IMR-90 (cell line): ENCODE measurements at regions not wholly inside any gene's neighbourhood (a gene's known extent, or its start where the extent isn't known, plus 50 kb on each side); places are given as distances from the start of the nearest gene placed in this dataset.

Source experiments
- ATAC-seq: fragments of 200-7000 bp; cut with Tn5 transposase; 2 replicates; pipeline ENCODE4 v1.9.1; 2020; ENCODE audit warnings: low read depth, mild to moderate bottlenecking, moderate library complexity
- BruUV-seq: library from RNA; stranded (reverse); fragments of 400-500 nt; replicated peaks from 2 replicates; lab custom pipeline; 2021; lab: Mats Ljungman, UMichigan
- CTCF ChIA-PET: fragments of 300-600 bp; formaldehyde crosslinking; extraction: SDS; loops from one replicate; lab custom pipeline; 2021; ENCODE audit warnings: antibody characterized with exemption; lab: Yijun Ruan, JAX
- POLR2A ChIA-PET: fragments of 300-600 bp; sonication (Branson Sonifier 250); formaldehyde crosslinking; loops from one replicate; lab custom pipeline; 2022; ENCODE audit warnings: antibody characterized with exemption; ENCODE audit not compliant: unreplicated experiment; lab: Charles Lee
- DNase-seq: peaks from one replicate; pipeline ENCODE4 v3.0.0; 2013
- H2AFZ ChIP-seq: replicated peaks from 2 replicates; pipeline ENCODE3; 2013; ENCODE audit warnings: low read length, mild to moderate bottlenecking; ENCODE audit not compliant: poor library complexity
- H2AK5ac ChIP-seq: 2 replicates; pipeline ENCODE4 v1.6.1; 2013; ENCODE audit warnings: low read depth, low read length, inconsistent platforms
- H2AK9ac ChIP-seq: replicated peaks from 2 replicates; pipeline ENCODE3; 2013; ENCODE audit warnings: mild to moderate bottlenecking, low read depth, low read length, moderate library complexity; ENCODE audit not compliant: poor library complexity
- H2BK120ac ChIP-seq: 2 replicates; pipeline ENCODE4 v1.6.1; 2013; ENCODE audit warnings: low read depth, low read length, inconsistent platforms
- H2BK15ac ChIP-seq: 3 replicates; pipeline ENCODE4 v1.6.1; 2013; ENCODE audit warnings: low read depth, low read length, inconsistent platforms
- H2BK20ac ChIP-seq: 2 replicates; pipeline ENCODE4 v1.6.1; 2013; ENCODE audit warnings: low read depth, mild to moderate bottlenecking, inconsistent platforms, low read length, moderate library complexity
- H2BK5ac ChIP-seq: 2 replicates; pipeline ENCODE4 v1.6.1; 2013; ENCODE audit warnings: mild to moderate bottlenecking, low read depth, low read length, inconsistent platforms; ENCODE audit not compliant: poor library complexity, severe bottlenecking
- H3K14ac ChIP-seq: replicated peaks from 2 replicates; pipeline ENCODE4 v1.6.1; 2013; ENCODE audit warnings: low read depth, low read length, inconsistent platforms
- H3K18ac ChIP-seq: 2 replicates; pipeline ENCODE4 v1.6.1; 2013; ENCODE audit warnings: low read depth, low read length, control low read depth
- H3K23ac ChIP-seq: 2 replicates; pipeline ENCODE4 v1.6.1; 2013; ENCODE audit warnings: low read depth, low read length, inconsistent platforms
- H3K27ac ChIP-seq: 2 replicates; pipeline ENCODE4 v1.5.1; 2013; ENCODE audit warnings: mild to moderate bottlenecking, control low read depth, low read length; ENCODE audit not compliant: insufficient read depth
- H3K27me3 ChIP-seq: 2 replicates; pipeline ENCODE4 v1.6.1; 2013; ENCODE audit warnings: low read length; ENCODE audit not compliant: control insufficient read depth, insufficient read depth
- H3K36me3 ChIP-seq: 2 replicates; pipeline ENCODE4 v1.6.1; 2013; ENCODE audit warnings: low read length, mixed read lengths; ENCODE audit not compliant: control insufficient read depth, insufficient read depth
- H3K4ac ChIP-seq: 2 replicates; pipeline ENCODE4 v1.6.1; 2013; ENCODE audit warnings: low read depth, low read length, inconsistent platforms
- H3K4me1 ChIP-seq: 2 replicates; pipeline ENCODE4 v1.6.1; 2013; ENCODE audit warnings: low read length, mixed read lengths; ENCODE audit not compliant: control insufficient read depth, insufficient read depth
- H3K4me2 ChIP-seq: 2 replicates; pipeline ENCODE4 v1.6.1; 2013; ENCODE audit warnings: low read depth, mild to moderate bottlenecking, control low read depth, low read length, moderate library complexity
- H3K4me3 ChIP-seq: 2 replicates; pipeline ENCODE4 v1.5.1; 2013; ENCODE audit warnings: low read depth, mild to moderate bottlenecking, control low read depth, low read length, moderate library complexity; ENCODE audit not compliant: insufficient read depth
- H3K56ac ChIP-seq: 2 replicates; pipeline ENCODE4 v1.6.1; 2013; ENCODE audit warnings: low read length, inconsistent platforms; ENCODE audit not compliant: insufficient read depth; ENCODE audit errors: extremely low read depth
- H3K79me1 ChIP-seq, 2 experiments: 2 replicates each; pipeline ENCODE4 v1.6.1; 2013; ENCODE audit warnings: low read length in 2 of 2, inconsistent platforms in 1 of 2, low read depth in 1 of 2
- H3K9ac ChIP-seq: 2 replicates; pipeline ENCODE4 v1.6.1; 2013; ENCODE audit warnings: low read depth, low read length, control low read depth
- H3K9me1 ChIP-seq: 2 replicates; pipeline ENCODE4 v1.6.1; 2013; ENCODE audit warnings: low read length, inconsistent platforms; ENCODE audit not compliant: insufficient read depth
- H3K9me3 ChIP-seq: 2 replicates; pipeline ENCODE4 v1.6.1; 2013; ENCODE audit warnings: low read length; ENCODE audit not compliant: control insufficient read depth, insufficient read depth
- H4K20me1 ChIP-seq: 2 replicates; pipeline ENCODE4 v1.6.1; 2013; ENCODE audit warnings: low read length, inconsistent platforms; ENCODE audit not compliant: insufficient read depth
- H4K5ac ChIP-seq: 2 replicates; pipeline ENCODE4 v1.6.1; 2013; ENCODE audit warnings: mild to moderate bottlenecking, low read depth, low read length, control low read depth
- H4K8ac ChIP-seq, 2 experiments: 2 replicates each; pipeline ENCODE4 v1.6.1; 2013; ENCODE audit warnings: low read depth in 2 of 2, low read length in 2 of 2, control low read depth in 1 of 2, inconsistent platforms in 1 of 2
- H4K91ac ChIP-seq: 2 replicates; pipeline ENCODE4 v1.6.1; 2013; ENCODE audit warnings: low read depth, low read length, inconsistent platforms; ENCODE audit not compliant: insufficient read depth
- BHLHE40 ChIP-seq: fragments of 150-350 bp; IDR thresholded peaks from 2 replicates; pipeline ENCODE4 v1.6.1; 2016; ENCODE audit warnings: mild to moderate bottlenecking, low read depth, low read length
- CEBPB ChIP-seq: IDR thresholded peaks from 2 replicates; pipeline ENCODE4 v1.6.1; 2012; ENCODE audit warnings: low read depth, low read length, improper control_type of control experiment
- CHD1 ChIP-seq: IDR thresholded peaks from 2 replicates; pipeline ENCODE4 v1.6.1; 2012; ENCODE audit warnings: low read depth, low read length, improper control_type of control experiment
- CTCF ChIP-seq: conservative IDR thresholded peaks from 2 replicates; pipeline ENCODE4 v1.5.1; 2012; ENCODE audit warnings: mild to moderate bottlenecking, low read depth, low read length, improper control_type of control experiment
- ELK1 ChIP-seq: fragments of 150-350 bp; IDR thresholded peaks from 2 replicates; pipeline ENCODE4 v1.6.1; 2016; ENCODE audit warnings: low read depth, mild to moderate bottlenecking, low read length, moderate library complexity, borderline replicate concordance
- FOS ChIP-seq: fragments of 150-350 bp; IDR thresholded peaks from 2 replicates; pipeline ENCODE4 v1.6.1; 2016; ENCODE audit warnings: low read depth, low read length
- MAFK ChIP-seq: IDR thresholded peaks from 2 replicates; pipeline ENCODE4 v1.6.1; 2012; ENCODE audit warnings: low read depth, low read length, improper control_type of control experiment
- MAZ ChIP-seq: IDR thresholded peaks from 2 replicates; pipeline ENCODE4 v1.6.1; 2012; ENCODE audit warnings: low read depth, mild to moderate bottlenecking, low read length, improper control_type of control experiment, moderate library complexity, borderline replicate concordance
- MXI1 ChIP-seq: IDR thresholded peaks from 2 replicates; pipeline ENCODE4 v1.6.1; 2012; ENCODE audit warnings: low read depth, mild to moderate bottlenecking, low read length, moderate library complexity, borderline replicate concordance
- NFE2L2 ChIP-seq: fragments of 150-350 bp; IDR thresholded peaks from 2 replicates; pipeline ENCODE4 v1.6.1; 2016; ENCODE audit warnings: low read depth, mild to moderate bottlenecking, low read length
- POLR2A ChIP-seq: IDR thresholded peaks from 2 replicates; pipeline ENCODE4 v1.6.1; 2012; ENCODE audit warnings: mild to moderate bottlenecking, low read depth, low read length
- RAD21 ChIP-seq: IDR thresholded peaks from 2 replicates; pipeline ENCODE4 v1.6.1; 2012; ENCODE audit warnings: low read length, improper control_type of control experiment
- RCOR1 ChIP-seq: IDR thresholded peaks from 2 replicates; pipeline ENCODE4 v1.6.1; 2012; ENCODE audit warnings: mild to moderate bottlenecking, low read length, improper control_type of control experiment; ENCODE audit not compliant: insufficient replicate concordance
- RFX5 ChIP-seq: IDR thresholded peaks from 2 replicates; pipeline ENCODE4 v1.8.0; 2012; ENCODE audit warnings: low read depth, mild to moderate bottlenecking, low read length, moderate library complexity
- SMC3 ChIP-seq: fragments of 150-350 bp; IDR thresholded peaks from 2 replicates; pipeline ENCODE4 v1.6.1; 2016; ENCODE audit warnings: low read depth, mild to moderate bottlenecking, antibody characterized with exemption, low read length, moderate library complexity
- USF2 ChIP-seq: fragments of 150-350 bp; IDR thresholded peaks from 2 replicates; pipeline ENCODE4 v1.6.1; 2017; ENCODE audit warnings: mild to moderate bottlenecking, antibody characterized with exemption, low read length, low read depth
- WGBS, 2 experiments: methylation state at CpG; one replicate each; pipeline versions ENCODE4 v1.1.5 to v1.1.7; 2013; ENCODE audit warnings: missing lambda C conversion rate in 2 of 2; ENCODE audit not compliant: insufficient read length in 1 of 2; ENCODE audit errors: extremely low coverage in 2 of 2; 5-methylcytosine and 5-hydroxymethylcytosine counted together
- dilution Hi-C: fragments of 300-500 bp; cut with HindIII; formaldehyde crosslinking; loops from one replicate; pipeline ENCODE4 v1.14.3; 2018; ENCODE audit warnings: low sequenced_read_pairs; ENCODE audit not compliant: unreplicated experiment
- in situ Hi-C: fragments of 300-500 bp; cut with MboI; formaldehyde crosslinking; loops from 3 replicates; pipeline ENCODE4 v1.14.3; 2019; ENCODE audit warnings: low sequenced_read_pairs, inconsistent platforms, mixed read lengths
- intact Hi-C: fragments of 100-400 bp; cut with micrococcal nuclease; formaldehyde crosslinking; loops from 2 replicates; pipeline ENCODE4 v1.10.0; 2022

- Histone ChIP-seq H4K91ac (no peak overlapping the region), H3K79me1 (no peaks in the 10 kb centered on the region), H2AK5ac (no peak overlapping the region), H3K27me3 (peaks cover 4% of the 10 kb centered on the region; the same call in 1 of the 2 replicates), H3K56ac (no peak overlapping the region), H3K9ac (no peak overlapping the region), H3K4me1 (no peaks in the 10 kb centered on the region), H3K4me2 (no peak overlapping the region), H2AK9ac (no peak overlapping the region), H4K20me1 (no peaks in the 10 kb centered on the region), H2BK5ac (no peak overlapping the region), H3K9me3 (no peaks in the 10 kb centered on the region), H3K36me3 (no peaks in the 10 kb centered on the region), H2BK120ac (no peak overlapping the region), H3K9me1 (no peaks in the 10 kb centered on the region; the same call in 1 of the 2 replicates), H3K4ac (no peak overlapping the region), H3K18ac (no peak overlapping the region), H4K5ac (no peak overlapping the region), H2BK20ac (no peak overlapping the region), H2BK15ac (no peak overlapping the region), H3K4me3 (no peak overlapping the region), H3K14ac (no peak overlapping the region), H3K23ac (no peak overlapping the region), H3K27ac (no peak overlapping the region), H4K8ac (no peak overlapping the region), H2AFZ (no peak overlapping the region)
- no TSS peak for BruUV-seq
- in situ Hi-C loops = no loop called here
- WGBS, 2 experiments = no CpG with 5 or more reads among the region's 1 CpG
- ChIA-PET CTCF (no interaction called here), POLR2A (no interaction called here)
- DNase-seq (no peak), ATAC-seq (no peak)
- TF ChIP-seq BHLHE40 (no peak), RFX5 (no peak), CTCF (no peak), SMC3 (no peak), RCOR1 (no peak), CEBPB (no peak), FOS (no peak), USF2 (no peak), CHD1 (no peak), RAD21 (no peak), MXI1 (no peak), ELK1 (no peak), NFE2L2 (no peak), POLR2A (no peak), MAZ (no peak), MAFK (no peak)
- intact Hi-C loops = no loop called here
- dilution Hi-C loops = no loop called here
Measured at GRCh38 chr2:39602616-39603015, 63.1 kb upstream of the TMEM178A start.
